Muscle of leg (tissue), 3 donors: ENCODE measurements at regions not wholly inside any gene's neighbourhood (a gene's known extent, or its start where the extent isn't known, plus 50 kb on each side); places are given as distances from the start of the nearest gene placed in this dataset.
"Not testable (repeated sequence)": the region's sequence is repeated elsewhere in the genome, so short reads cannot be mapped to it uniquely, and the experiment has no call there.

Source experiments
- DNase-seq: peaks from one replicate; pipeline ENCODE4 v3.0.0; 2013
- H3K27ac ChIP-seq: one replicate; pipeline ENCODE4 v1.5.1; 2013; ENCODE audit warnings: mild to moderate bottlenecking, low read length, control low read depth
- H3K27me3 ChIP-seq: one replicate; pipeline ENCODE4 v1.6.1; 2013; ENCODE audit warnings: low read length; ENCODE audit not compliant: control insufficient read depth, insufficient read depth
- H3K36me3 ChIP-seq: one replicate; pipeline ENCODE4 v1.6.1; 2013; ENCODE audit warnings: low read length; ENCODE audit not compliant: control insufficient read depth, insufficient read depth
- H3K4me1 ChIP-seq: one replicate; pipeline ENCODE4 v1.6.1; 2013; ENCODE audit warnings: low read length; ENCODE audit not compliant: control insufficient read depth, insufficient read depth
- H3K4me3 ChIP-seq: one replicate; pipeline ENCODE4 v1.5.1; 2013; ENCODE audit warnings: low read length, control low read depth
- H3K9me3 ChIP-seq: replicated peaks from 2 replicates; pipeline ENCODE4 v1.6.1; 2013; ENCODE audit warnings: low read depth, low read length; ENCODE audit not compliant: control insufficient read depth
- WGBS: methylation state at CpG from one replicate; pipeline ENCODE4 v1.1.5; 2013; ENCODE audit warnings: missing lambda C conversion rate; ENCODE audit not compliant: insufficient coverage; 5-methylcytosine and 5-hydroxymethylcytosine counted together

GRCh38 chr4:95898226-95898625, 58.3 kb downstream of the PDHA2 start:
- Histone ChIP-seq H3K9me3 (no peaks in the 10 kb centered on the region), H3K36me3 (no peaks in the 10 kb centered on the region), H3K4me3 (no peak overlapping the region), H3K27ac (no peak overlapping the region), H3K4me1 (no peaks in the 10 kb centered on the region), H3K27me3 (no peaks in the 10 kb centered on the region)
- no peak for DNase-seq
- WGBS = no CpG with 5 or more reads among the region's 2 CpGs

GRCh38 chr4:95909211-95909610, 69.3 kb downstream of the PDHA2 start:
- Histone ChIP-seq H3K4me1 (no peaks in the 10 kb centered on the region), H3K27me3 (no peaks in the 10 kb centered on the region), H3K4me3 (no peak overlapping the region), H3K9me3 (no peaks in the 10 kb centered on the region), H3K36me3 (no peaks in the 10 kb centered on the region), H3K27ac (no peak overlapping the region)
- no peak for DNase-seq
- WGBS = no CpG with 5 or more reads among the region's 1 CpG

- Histone ChIP-seq H3K4me1 (no peaks in the 10 kb centered on the region), H3K4me3 (no peak overlapping the region), H3K27me3 (no peaks in the 10 kb centered on the region), H3K36me3 (no peaks in the 10 kb centered on the region), H3K27ac (no peak overlapping the region), H3K9me3 (no peaks in the 10 kb centered on the region)
- DNase-seq = no peak
- no CpG with 5 or more reads among the region's 2 CpGs for WGBS
Measured at GRCh38 chr4:95910749-95911148, 70.9 kb downstream of the PDHA2 start.

- Histone ChIP-seq H3K36me3 (no peaks in the 10 kb centered on the region), H3K9me3 (peaks cover 6% of the 10 kb centered on the region), H3K4me3 (no peak overlapping the region), H3K27ac (no peak overlapping the region), H3K27me3 (no peaks in the 10 kb centered on the region), H3K4me1 (no peaks in the 10 kb centered on the region)
- no peak for DNase-seq
Measured at GRCh38 chr4:95921470-95921869, 81.6 kb downstream of the PDHA2 start.

- H3K27ac ChIP-seq = no peak overlapping the region
- no peak for DNase-seq
- H3K4me3 ChIP-seq = no peak overlapping the region
- no peaks in the 10 kb centered on the region for H3K4me1 ChIP-seq
- H3K27me3 ChIP-seq = no peaks in the 10 kb centered on the region
- H3K36me3 ChIP-seq = no peaks in the 10 kb centered on the region
- WGBS = no CpG with 5 or more reads among the region's 1 CpG
- H3K9me3 ChIP-seq = peaks cover 13% of the 10 kb centered on the region
Measured at GRCh38 chr4:95929448-95930064, 89.7 kb downstream of the PDHA2 start.

GRCh38 chr4:95939141-95939540, 99.2 kb downstream of the PDHA2 start:
- no CpG with 5 or more reads among the region's 1 CpG for whole genome bisulfite sequencing
- no peaks in the 10 kb centered on the region for H3K36me3 ChIP-seq
- H3K27ac ChIP-seq = no peak overlapping the region
- H3K4me3 ChIP-seq = no peak overlapping the region
- H3K27me3 ChIP-seq = no peaks in the 10 kb centered on the region
- H3K9me3 ChIP-seq = no peaks in the 10 kb centered on the region
- no peak for DNase-seq
- no peaks in the 10 kb centered on the region for H3K4me1 ChIP-seq

- H3K27me3 ChIP-seq = no peaks in the 10 kb centered on the region
- no peak overlapping the region for H3K4me3 ChIP-seq
- no peak for DNase-seq
- H3K9me3 ChIP-seq = peaks cover 2% of the 10 kb centered on the region
- no peaks in the 10 kb centered on the region for H3K36me3 ChIP-seq
- no peak overlapping the region for H3K27ac ChIP-seq
- H3K4me1 ChIP-seq = no peaks in the 10 kb centered on the region
- WGBS = no CpG with 5 or more reads among the region's 3 CpGs
Measured at GRCh38 chr4:95949136-95949765, 109.4 kb downstream of the PDHA2 start.

GRCh38 chr4:95949808-95950207, 109.9 kb downstream of the PDHA2 start:
- Histone ChIP-seq H3K9me3 (peaks cover 2% of the 10 kb centered on the region), H3K4me3 (no peak overlapping the region), H3K27ac (no peak overlapping the region), H3K27me3 (no peaks in the 10 kb centered on the region), H3K36me3 (no peaks in the 10 kb centered on the region), H3K4me1 (no peaks in the 10 kb centered on the region)
- no peak for DNase-seq
- WGBS = no CpG with 5 or more reads among the region's 1 CpG

GRCh38 chr4:95952538-95952937, 112.6 kb downstream of the PDHA2 start:
- not testable (repeated sequence) for DNase-seq, H3K4me3 ChIP-seq, H3K4me1 ChIP-seq, H3K27ac ChIP-seq, H3K9me3 ChIP-seq, H3K36me3 ChIP-seq, H3K27me3 ChIP-seq
- 60% methylated on average over 1 of the region's 2 CpGs for WGBS

GRCh38 chr4:95956094-95956493, 116.2 kb downstream of the PDHA2 start:
- DNase-seq = no peak

GRCh38 chr4:95957054-95957453, 117.2 kb downstream of the PDHA2 start:
- WGBS = 94% methylated on average over 2 of the region's 4 CpGs
- Histone ChIP-seq H3K27me3 (no peaks in the 10 kb centered on the region), H3K27ac (no peak overlapping the region), H3K36me3 (no peaks in the 10 kb centered on the region), H3K4me3 (no peak overlapping the region), H3K9me3 (no peaks in the 10 kb centered on the region), H3K4me1 (no peaks in the 10 kb centered on the region)
- no peak for DNase-seq

More at GRCh38 chr4:95956094-95956493, 116.2 kb downstream of the PDHA2 start:
- Histone ChIP-seq H3K36me3 (no peaks in the 10 kb centered on the region), H3K4me3 (no peak overlapping the region), H3K27me3 (no peaks in the 10 kb centered on the region), H3K27ac (no peak overlapping the region), H3K4me1 (no peaks in the 10 kb centered on the region), H3K9me3 (no peaks in the 10 kb centered on the region)
- no CpG with 5 or more reads among the region's 1 CpG for WGBS
